Prostate gland (tissue), 2 donors: ENCODE measurements at regions not wholly inside any gene's neighbourhood (a gene's known extent, or its start where the extent isn't known, plus 50 kb on each side); places are given as distances from the start of the nearest gene placed in this dataset.

ENCODE experiments used
- POLR2A ChIP-seq: fragments of 450-650 bp; IDR thresholded peaks from one replicate; pipeline ENCODE4 v1.6.1; 2016; ENCODE audit warnings: antibody characterized with exemption, mild to moderate bottlenecking
- POLR2AphosphoS5 ChIP-seq: sonication (generic); formaldehyde crosslinking; IDR thresholded peaks from one replicate; pipeline ENCODE4 v1.6.1; 2017; ENCODE audit warnings: antibody characterized with exemption
- TF ChIP-seq, protein P1 (sequence below), 4 experiments: fragments of 200-600 bp in 2 of 4; fragments of 450-650 bp in 2 of 4; sonication (generic) in 2 of 4; IDR thresholded peaks; 1 replicate in 3 of 4; 2 replicates in 1 of 4; pipeline ENCODE4 v1.5.1; 2016 to 2019; ENCODE audit warnings: antibody characterized with exemption in 4 of 4, mild to moderate bottlenecking in 2 of 4, moderate library complexity in 2 of 4

DNA sequence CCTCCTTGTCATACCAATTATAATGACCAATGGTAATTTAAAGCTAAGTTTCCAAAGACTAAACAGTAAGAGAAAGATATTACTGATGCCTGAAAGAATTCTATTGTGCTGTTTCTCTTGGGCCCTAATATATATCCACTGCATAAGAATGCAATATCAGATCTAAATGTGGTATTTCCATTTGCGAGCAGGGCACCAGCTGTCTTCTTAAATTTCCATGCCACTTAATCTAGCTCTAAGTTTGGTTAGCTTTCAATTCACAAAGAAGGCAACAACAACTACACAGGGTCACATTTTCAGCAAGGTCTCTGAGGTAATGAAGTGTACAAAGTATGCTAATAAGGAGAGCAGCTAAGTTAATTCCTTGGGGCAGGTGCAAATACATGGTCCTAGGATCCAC, 315.7 kb downstream of the GPR37 start:
- TF ChIP-seq, protein P1, sequence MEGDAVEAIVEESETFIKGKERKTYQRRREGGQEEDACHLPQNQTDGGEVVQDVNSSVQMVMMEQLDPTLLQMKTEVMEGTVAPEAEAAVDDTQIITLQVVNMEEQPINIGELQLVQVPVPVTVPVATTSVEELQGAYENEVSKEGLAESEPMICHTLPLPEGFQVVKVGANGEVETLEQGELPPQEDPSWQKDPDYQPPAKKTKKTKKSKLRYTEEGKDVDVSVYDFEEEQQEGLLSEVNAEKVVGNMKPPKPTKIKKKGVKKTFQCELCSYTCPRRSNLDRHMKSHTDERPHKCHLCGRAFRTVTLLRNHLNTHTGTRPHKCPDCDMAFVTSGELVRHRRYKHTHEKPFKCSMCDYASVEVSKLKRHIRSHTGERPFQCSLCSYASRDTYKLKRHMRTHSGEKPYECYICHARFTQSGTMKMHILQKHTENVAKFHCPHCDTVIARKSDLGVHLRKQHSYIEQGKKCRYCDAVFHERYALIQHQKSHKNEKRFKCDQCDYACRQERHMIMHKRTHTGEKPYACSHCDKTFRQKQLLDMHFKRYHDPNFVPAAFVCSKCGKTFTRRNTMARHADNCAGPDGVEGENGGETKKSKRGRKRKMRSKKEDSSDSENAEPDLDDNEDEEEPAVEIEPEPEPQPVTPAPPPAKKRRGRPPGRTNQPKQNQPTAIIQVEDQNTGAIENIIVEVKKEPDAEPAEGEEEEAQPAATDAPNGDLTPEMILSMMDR (IDR thresholded peaks at IDR 0.05): no peak
- TF ChIP-seq POLR2A: no peak
- TF ChIP-seq POLR2AphosphoS5: no peak
